Transverse colon (tissue), 4 donors: ENCODE measurements at regions not wholly inside any gene's neighbourhood (a gene's known extent, or its start where the extent isn't known, plus 50 kb on each side); places are given as distances from the start of the nearest gene placed in this dataset.

Source experiments
- CTCF ChIP-seq, 5 experiments: fragments of 200-600 bp in 3 of 5; fragments of 450-650 bp in 2 of 5; sonication (generic) in 3 of 5; IDR thresholded peaks; 1 replicate in 2 of 5; 2 replicates in 3 of 5; pipeline ENCODE4 v1.5.1; 2016 to 2017; ENCODE audit warnings: antibody characterized with exemption in 5 of 5, inconsistent platforms in 3 of 5, mild to moderate bottlenecking in 2 of 5, moderate library complexity in 1 of 5
- EP300 ChIP-seq: sonication (generic); formaldehyde crosslinking; IDR thresholded peaks from one replicate; pipeline ENCODE4 v1.6.1; 2017; ENCODE audit warnings: antibody characterized with exemption, low read depth
- POLR2A ChIP-seq: fragments of 450-650 bp; IDR thresholded peaks from one replicate; pipeline ENCODE4 v1.6.1; 2016; ENCODE audit warnings: antibody characterized with exemption, mild to moderate bottlenecking, moderate library complexity
- POLR2AphosphoS5 ChIP-seq, 3 donors: sonication (generic); formaldehyde crosslinking; IDR thresholded peaks; one replicate each; pipeline ENCODE4 v1.6.1; 2016; ENCODE audit warnings: antibody characterized with exemption in 3 of 3

GRCh38 chr2:215607766-215608165 is 171.9 kb upstream of the FN1 start:
- no peak for TF ChIP-seq CTCF (IDR thresholded peaks at IDR 0.05)
- TF ChIP-seq POLR2AphosphoS5 (IDR thresholded peaks at IDR 0.05), result no peak
- TF ChIP-seq POLR2A, result no peak
- TF ChIP-seq EP300, result no peak
